ENCODE measurements at regions not wholly inside any gene's neighbourhood (a gene's known extent, or its start where the extent isn't known, plus 50 kb on each side); places are given as distances from the start of the nearest gene placed in this dataset.

DNA sequence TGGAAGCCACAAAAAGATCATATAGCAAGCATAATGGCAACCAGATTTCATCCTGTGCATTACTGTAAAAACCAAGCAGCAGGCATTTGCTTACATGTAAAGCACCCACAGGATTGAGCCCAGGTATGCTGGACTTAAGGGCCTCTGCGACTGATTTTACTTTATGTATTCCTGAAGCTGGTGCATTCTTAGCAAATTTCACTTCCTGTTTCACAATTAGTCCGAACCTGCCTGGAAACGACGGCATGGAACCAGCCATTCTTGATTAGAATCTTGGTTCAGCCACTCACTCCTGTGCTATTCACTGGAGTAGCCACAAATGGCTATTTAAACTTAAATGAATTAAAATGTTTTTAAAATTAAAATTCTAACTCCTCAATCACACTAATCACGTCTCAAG, 239.2 kb downstream of the NUAK1 start:
- in situ Hi-C loops (cut with HindIII; ENCODE audit: low sequenced_read_pairs) = no loop called here
- TF ChIP-seq, protein P1, sequence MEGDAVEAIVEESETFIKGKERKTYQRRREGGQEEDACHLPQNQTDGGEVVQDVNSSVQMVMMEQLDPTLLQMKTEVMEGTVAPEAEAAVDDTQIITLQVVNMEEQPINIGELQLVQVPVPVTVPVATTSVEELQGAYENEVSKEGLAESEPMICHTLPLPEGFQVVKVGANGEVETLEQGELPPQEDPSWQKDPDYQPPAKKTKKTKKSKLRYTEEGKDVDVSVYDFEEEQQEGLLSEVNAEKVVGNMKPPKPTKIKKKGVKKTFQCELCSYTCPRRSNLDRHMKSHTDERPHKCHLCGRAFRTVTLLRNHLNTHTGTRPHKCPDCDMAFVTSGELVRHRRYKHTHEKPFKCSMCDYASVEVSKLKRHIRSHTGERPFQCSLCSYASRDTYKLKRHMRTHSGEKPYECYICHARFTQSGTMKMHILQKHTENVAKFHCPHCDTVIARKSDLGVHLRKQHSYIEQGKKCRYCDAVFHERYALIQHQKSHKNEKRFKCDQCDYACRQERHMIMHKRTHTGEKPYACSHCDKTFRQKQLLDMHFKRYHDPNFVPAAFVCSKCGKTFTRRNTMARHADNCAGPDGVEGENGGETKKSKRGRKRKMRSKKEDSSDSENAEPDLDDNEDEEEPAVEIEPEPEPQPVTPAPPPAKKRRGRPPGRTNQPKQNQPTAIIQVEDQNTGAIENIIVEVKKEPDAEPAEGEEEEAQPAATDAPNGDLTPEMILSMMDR (IDR thresholded peaks at IDR 0.05; ENCODE audit: low read depth, low read length) = no peak
- no peak overlapping the region for H3K4me3 ChIP-seq (ENCODE audit: low read depth, low read length)
- no peak for DNase-seq (ENCODE audit: low read depth, low spot score)

DNA sequence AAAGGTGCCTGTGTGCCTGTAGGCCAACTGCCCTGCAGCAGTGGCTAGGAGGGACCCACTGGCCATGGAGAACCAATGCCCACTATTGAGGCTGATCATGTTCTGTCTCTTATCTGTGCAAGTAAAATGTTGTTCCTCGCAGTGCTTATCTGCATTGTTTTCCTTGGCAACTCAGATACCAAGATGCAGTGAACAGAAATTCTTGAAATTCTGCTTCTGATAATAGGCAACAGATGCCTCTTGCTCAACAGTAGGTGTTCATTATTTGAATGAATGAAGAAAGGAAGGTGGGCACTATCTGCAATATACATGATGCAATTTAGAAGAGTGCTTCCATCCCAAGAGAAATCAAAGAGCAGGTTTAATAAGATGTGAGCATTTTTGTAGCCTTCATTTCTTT, 232.2 kb downstream of the NUAK1 start:
- TF ChIP-seq, protein P1 (IDR thresholded peaks at IDR 0.05; ENCODE audit: low read depth, low read length) = no peak
- in situ Hi-C loops (cut with HindIII; ENCODE audit: low sequenced_read_pairs) = no loop called here
- no peak for DNase-seq (ENCODE audit: low read depth, low spot score)
- no peak overlapping the region for H3K4me3 ChIP-seq (ENCODE audit: low read depth, low read length)

- TF ChIP-seq, protein P1 (IDR thresholded peaks at IDR 0.05; ENCODE audit: low read depth, low read length) = no peak
- in situ Hi-C loops (cut with HindIII; ENCODE audit: low sequenced_read_pairs) = no loop called here
- DNase-seq (ENCODE audit: low read depth, low spot score) = no peak
Measured at GRCh38 chr12:105907982-105908381, 230.8 kb downstream of the NUAK1 start.

GRCh38 chr12:105910030-105910429, 228.7 kb downstream of the NUAK1 start:
- DNase-seq (ENCODE audit: low read depth, low spot score) = no peak
- in situ Hi-C loops (cut with HindIII; ENCODE audit: low sequenced_read_pairs) = no loop called here
- TF ChIP-seq, protein P1 (IDR thresholded peaks at IDR 0.05; ENCODE audit: low read depth, low read length) = no peak
- no peak overlapping the region for H3K4me3 ChIP-seq (ENCODE audit: low read depth, low read length)

More at GRCh38 chr12:105907982-105908381, 230.8 kb downstream of the NUAK1 start:
- no peak overlapping the region for H3K4me3 ChIP-seq (ENCODE audit: low read depth, low read length)

DNA sequence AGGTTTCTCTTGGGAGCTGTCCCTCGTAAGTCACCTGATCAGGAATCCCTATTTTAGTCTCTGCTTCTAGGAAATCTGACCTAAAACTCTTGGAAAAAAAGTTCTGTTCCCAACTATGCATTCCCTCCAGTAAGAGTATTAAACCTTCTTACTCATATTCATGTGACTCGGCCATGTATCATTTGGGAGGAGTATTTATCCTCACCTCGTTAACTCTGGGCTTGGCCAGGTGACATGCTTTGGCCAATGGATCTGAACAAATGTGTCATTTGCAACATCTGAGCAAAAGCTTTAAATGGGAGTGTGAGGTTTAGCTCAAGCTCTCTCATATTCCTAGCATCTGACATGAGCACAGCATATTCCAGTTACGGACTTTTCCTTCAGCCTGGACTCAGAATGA, 226.8 kb downstream of the NUAK1 start:
- in situ Hi-C loops (cut with HindIII; ENCODE audit: low sequenced_read_pairs) = no loop called here
- H3K4me3 ChIP-seq (ENCODE audit: low read depth, low read length) = no peak overlapping the region
- TF ChIP-seq, protein P1 (IDR thresholded peaks at IDR 0.05; ENCODE audit: low read depth, low read length) = no peak
- DNase-seq (ENCODE audit: low read depth, low spot score) = no peak

GRCh38 chr12:105912882-105913678, 225.7 kb downstream of the NUAK1 start:
- in situ Hi-C loops (cut with HindIII; ENCODE audit: low sequenced_read_pairs) = no loop called here
- TF ChIP-seq, protein P1 (IDR thresholded peaks at IDR 0.05; ENCODE audit: low read depth, low read length) = no peak
- peak; percentile 40 for DNase-seq (ENCODE audit: low read depth, low spot score)
- no peak overlapping the region for H3K4me3 ChIP-seq (ENCODE audit: low read depth, low read length)

Measured in astrocyte of the spinal cord (primary cell).